Right cardiac atrium (tissue), 5 donors: ENCODE measurements at regions not wholly inside any gene's neighbourhood (a gene's known extent, or its start where the extent isn't known, plus 50 kb on each side); places are given as distances from the start of the nearest gene placed in this dataset.

Source experiments
- ATAC-seq, 2 donors: fragments of 200-7000 bp; cut with Tn5 transposase; one replicate each; pipeline versions ENCODE4 v1.8.0 to v1.9.1; 2020; ENCODE audit warnings: moderate library complexity in 2 of 2, mild to moderate bottlenecking in 1 of 2
- DNase-seq, 3 donors: peaks; one replicate each; pipeline ENCODE4 v3.0.0-alpha.2; 2020
- H3K27ac ChIP-seq: one replicate; pipeline ENCODE4 v1.5.1; 2013; ENCODE audit warnings: mild to moderate bottlenecking, low read length, control low read depth, moderate library complexity
- H3K27me3 ChIP-seq: one replicate; pipeline ENCODE4 v1.6.1; 2013; ENCODE audit not compliant: control insufficient read depth, insufficient read depth
- H3K4me1 ChIP-seq: one replicate; pipeline ENCODE4 v1.6.1; 2013; ENCODE audit warnings: low read length; ENCODE audit not compliant: control insufficient read depth, insufficient read depth
- H3K4me3 ChIP-seq: one replicate; pipeline ENCODE4 v1.5.1; 2013; ENCODE audit warnings: low read length, control low read depth
- H3K9me3 ChIP-seq: one replicate; pipeline ENCODE4 v1.6.1; 2013; ENCODE audit warnings: low read length; ENCODE audit not compliant: control insufficient read depth
- WGBS: extraction: QIAGEN DNeasy Blood & Tissue Kit; methylation state at CpG from one replicate; pipeline ENCODE4 v1.1.7; 2013; 5-methylcytosine and 5-hydroxymethylcytosine counted together
- intact Hi-C, 4 donors: fragments of 100-400 bp; cut with DNase I; formaldehyde crosslinking; loops; one replicate each; pipeline versions ENCODE4 v1.11.0 to v1.14.0; 2022 to 2023
- donor health status: healthy with polysubstance abuse.
- donor health status: DM: no; HTN: yes; CAD: no.
- donor health status: DM: no; HTN: no; CAD: no.
- donor health status: DM: no; HTN: yes; CAD: no; lungs with severe emphysema.
- donor health status: DM: yes; HTN: yes; CAD: no.

DNA sequence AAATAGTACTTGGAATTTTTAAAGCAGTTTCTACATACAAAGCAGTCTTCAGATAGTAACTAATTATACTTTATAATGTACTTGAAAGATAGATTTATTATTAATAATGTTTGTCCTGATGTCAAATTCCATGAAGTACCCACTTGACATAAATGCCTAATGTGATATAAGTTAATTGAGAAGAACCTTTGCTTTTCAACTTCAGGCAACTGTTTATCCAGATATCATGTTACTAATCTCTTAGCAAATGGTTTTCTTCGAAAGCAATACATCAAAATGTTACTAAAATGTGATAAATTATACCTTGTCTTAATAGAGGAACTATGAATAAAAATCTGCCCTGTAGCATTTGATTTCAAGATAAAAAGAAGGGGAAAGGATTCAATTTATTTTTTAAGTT lies 146.8 kb upstream of the FBXL17 start:
- Histone ChIP-seq H3K9me3 (no peaks in the 10 kb centered on the region), H3K27me3 (no peaks in the 10 kb centered on the region), H3K4me1 (peaks cover 3% of the 10 kb centered on the region), H3K4me3 (no peak overlapping the region), H3K27ac (no peak overlapping the region)
- intact Hi-C loops, result no loop called here
- DNase-seq, result no peak
- WGBS, result 78% methylated on average over 1 of the region's 1 CpG
- no peak for ATAC-seq

DNA sequence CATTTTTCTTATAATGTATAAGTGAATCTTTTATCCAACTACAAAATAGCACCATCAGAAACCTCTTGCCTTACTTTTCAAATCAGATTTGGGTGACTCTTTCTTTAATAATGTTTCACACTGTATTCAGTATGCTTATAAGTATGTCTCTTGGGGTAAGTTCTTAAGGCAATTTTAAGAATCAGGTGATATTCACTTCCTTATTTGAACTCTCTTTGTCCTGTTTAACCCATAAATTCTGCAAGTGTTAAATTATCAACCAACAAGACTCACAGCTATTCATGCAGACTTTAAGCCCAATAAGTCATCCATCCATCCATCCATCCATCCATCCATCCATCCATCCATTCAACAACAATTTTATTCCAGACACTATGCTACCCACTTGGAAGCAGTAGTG lies 142.7 kb upstream of the FBXL17 start:
- Histone ChIP-seq H3K4me3 (no peak overlapping the region), H3K9me3 (no peaks in the 10 kb centered on the region), H3K27me3 (no peaks in the 10 kb centered on the region), H3K4me1 (peaks cover 2% of the 10 kb centered on the region), H3K27ac (no peak overlapping the region)
- intact Hi-C loops, result no loop called here
- no peak for DNase-seq
- no peak for ATAC-seq

- ATAC-seq, result no peak
- H3K27ac ChIP-seq, result no peak overlapping the region
- H3K4me1 ChIP-seq, result peaks cover 2% of the 10 kb centered on the region
- no peak for DNase-seq
- no peaks in the 10 kb centered on the region for H3K27me3 ChIP-seq
- H3K4me3 ChIP-seq, result no peak overlapping the region
- intact Hi-C loops, result no loop called here
- H3K9me3 ChIP-seq, result no peaks in the 10 kb centered on the region
These were observed 141.5 kb upstream of the FBXL17 start for GRCh38 chr5:108523360-108523759.

DNA sequence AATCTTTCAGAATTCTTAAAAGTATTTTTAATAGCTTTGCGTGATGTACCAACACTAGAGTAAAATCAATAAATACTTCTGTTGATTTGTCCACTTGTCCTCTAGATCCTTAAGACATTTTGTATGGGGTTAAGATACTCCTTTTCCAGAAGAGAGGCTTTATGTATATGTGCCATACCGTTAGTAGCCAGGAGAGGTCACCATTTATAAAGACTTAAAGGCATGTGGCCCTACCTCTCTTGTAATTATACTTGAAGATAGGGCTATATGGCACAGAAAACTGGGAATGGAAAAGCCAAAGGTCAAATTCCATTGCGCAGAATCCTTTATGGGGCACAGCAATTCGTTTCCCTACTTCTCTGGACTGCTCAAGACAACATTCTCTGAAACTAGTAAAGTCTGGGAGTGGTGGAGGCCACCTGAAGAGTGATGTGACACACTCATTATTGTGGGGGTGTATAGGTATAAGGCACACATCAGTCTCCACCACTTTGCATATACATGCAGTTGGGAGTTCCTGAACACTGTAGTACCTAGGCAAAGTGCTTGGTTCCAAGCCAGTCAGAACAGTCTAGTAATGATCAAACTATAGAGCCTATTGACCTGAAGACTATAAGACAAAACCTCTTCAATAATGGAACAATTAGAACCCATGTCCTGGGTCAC lies 140.1 kb upstream of the FBXL17 start:
- ATAC-seq (peak; percentile 62 to 73), DNase-seq (no peak)
- no peaks in the 10 kb centered on the region for H3K27me3 ChIP-seq
- intact Hi-C loops, result no loop called here
- no peaks in the 10 kb centered on the region for H3K9me3 ChIP-seq
- no peak overlapping the region for H3K4me3 ChIP-seq
- peaks cover 2% of the 10 kb centered on the region for H3K4me1 ChIP-seq
- WGBS, result 36% methylated on average over 4 of the region's 4 CpGs
- no peak overlapping the region for H3K27ac ChIP-seq

DNA sequence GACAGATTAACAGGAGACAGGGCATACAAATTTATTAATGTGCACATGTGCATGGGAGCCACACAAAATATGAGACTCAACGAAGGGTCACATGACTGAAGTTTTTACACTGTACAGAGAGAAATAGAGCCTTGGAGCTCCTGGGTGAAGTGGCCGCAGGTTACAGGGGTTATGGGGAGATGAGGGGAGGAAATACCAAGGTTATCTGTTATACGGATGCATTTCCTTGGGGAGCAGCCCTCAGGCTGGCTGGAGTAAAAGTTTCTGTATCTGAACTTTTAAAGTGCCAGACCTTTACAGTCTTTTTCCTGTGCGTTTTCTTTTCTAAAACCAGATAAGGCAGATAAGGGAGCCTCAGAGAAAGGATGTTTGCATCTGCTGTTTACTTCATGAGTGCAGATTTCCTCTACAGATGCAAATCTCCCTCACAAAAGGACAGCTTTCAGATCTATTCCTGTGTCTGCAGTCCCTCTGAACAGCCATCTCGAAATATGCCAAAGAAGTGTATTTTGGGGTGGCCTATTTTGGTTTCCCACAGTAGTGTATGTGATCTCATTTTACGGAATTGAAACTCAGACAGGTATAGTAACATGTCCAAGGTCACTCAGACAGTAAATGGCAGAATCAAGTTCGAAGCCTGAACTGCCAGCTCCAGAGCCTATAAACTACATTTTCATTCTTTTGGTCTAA lies 139.3 kb upstream of the FBXL17 start:
- 28% methylated on average over 7 of the region's 7 CpGs for WGBS

DNA sequence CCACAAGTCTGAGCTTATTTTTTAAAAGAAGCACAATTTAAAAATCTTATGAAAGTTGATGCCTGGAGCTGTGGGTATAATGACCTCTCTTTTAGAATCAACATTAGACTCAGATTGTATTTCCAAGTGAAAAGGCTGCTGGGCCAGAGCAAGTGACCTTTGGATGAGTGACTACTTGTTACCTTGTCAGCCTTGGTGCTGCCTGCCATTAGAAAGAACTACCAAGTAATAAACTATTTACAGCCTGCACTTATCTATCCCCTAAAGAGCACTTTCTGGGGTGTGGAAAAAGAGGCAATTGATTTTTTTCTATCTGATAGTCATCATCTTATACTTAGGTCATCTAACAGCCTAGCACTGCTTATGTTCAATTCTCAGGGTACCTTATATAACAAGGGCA lies 134.9 kb upstream of the FBXL17 start:
- no peak for DNase-seq
- Histone ChIP-seq H3K9me3 (no peaks in the 10 kb centered on the region), H3K27me3 (no peaks in the 10 kb centered on the region), H3K4me1 (no peaks in the 10 kb centered on the region), H3K27ac (no peak overlapping the region), H3K4me3 (no peak overlapping the region)
- intact Hi-C loops, result no loop called here
- no peak for ATAC-seq

More for the DNA sequence above, 139.3 kb upstream of the FBXL17 start:
- no peak for DNase-seq
- H3K27ac ChIP-seq, result no peak overlapping the region
- no peaks in the 10 kb centered on the region for H3K27me3 ChIP-seq
- peaks cover 2% of the 10 kb centered on the region for H3K4me1 ChIP-seq
- no peak for ATAC-seq
- intact Hi-C loops, result no loop called here
- no peaks in the 10 kb centered on the region for H3K9me3 ChIP-seq
- H3K4me3 ChIP-seq, result no peak overlapping the region

DNA sequence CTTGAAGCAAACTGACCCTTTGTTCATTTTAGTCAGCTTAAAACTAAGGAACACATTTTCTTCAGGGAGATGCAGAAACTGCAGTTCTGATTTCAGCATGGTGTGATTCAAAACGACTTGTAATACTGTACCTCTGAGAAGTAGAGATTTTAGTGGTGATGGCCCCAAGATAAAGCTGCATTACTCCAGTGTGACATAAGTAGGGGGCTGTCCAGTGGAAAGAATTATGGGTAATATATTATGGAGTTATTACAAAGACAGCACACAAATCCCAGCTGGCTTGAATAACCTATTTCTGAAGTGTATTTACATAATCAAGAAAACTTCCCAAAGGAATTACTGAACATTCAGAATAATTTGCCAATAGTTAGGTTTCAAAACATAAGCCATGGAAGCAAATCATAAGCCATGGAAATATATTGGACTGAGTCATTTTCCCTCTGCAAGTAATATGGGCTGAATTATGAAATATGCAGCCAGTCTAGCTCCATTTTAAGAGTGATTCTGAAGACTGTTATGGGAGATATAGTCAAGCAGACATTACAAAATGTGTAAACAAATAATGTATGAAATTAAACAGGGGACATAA lies 133.7 kb upstream of the FBXL17 start:
- ATAC-seq (no peak), DNase-seq (no peak)
- WGBS, result 43% methylated on average over 1 of the region's 1 CpG
- no peaks in the 10 kb centered on the region for H3K27me3 ChIP-seq
- H3K4me1 ChIP-seq, result no peaks in the 10 kb centered on the region
- intact Hi-C loops, result no loop called here
- no peak overlapping the region for H3K4me3 ChIP-seq
- H3K27ac ChIP-seq, result no peak overlapping the region
- H3K9me3 ChIP-seq, result no peaks in the 10 kb centered on the region

DNA sequence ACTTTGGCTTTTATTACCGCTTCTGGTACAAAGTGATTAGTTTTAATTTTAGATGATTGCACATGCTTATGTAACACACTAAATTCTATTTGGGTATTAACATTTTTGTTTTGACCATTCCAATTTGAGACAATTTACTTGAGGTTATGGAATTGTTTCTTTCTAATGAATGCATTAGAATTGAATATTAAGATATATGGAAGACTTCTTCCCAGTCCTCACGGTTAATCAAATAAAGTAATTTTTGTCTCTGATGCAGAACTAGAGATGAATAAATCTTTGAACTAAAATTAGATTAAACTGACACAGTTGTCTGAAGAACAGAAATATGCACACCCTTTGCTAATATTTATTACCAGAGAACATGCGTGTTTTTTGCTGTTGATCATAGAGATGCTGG lies 127.1 kb upstream of the FBXL17 start:
- no peaks in the 10 kb centered on the region for H3K4me1 ChIP-seq
- 93% methylated on average over 3 of the region's 3 CpGs for WGBS
- no peaks in the 10 kb centered on the region for H3K9me3 ChIP-seq
- H3K27ac ChIP-seq, result no peak overlapping the region
- H3K27me3 ChIP-seq, result no peaks in the 10 kb centered on the region
- ATAC-seq, result no peak
- intact Hi-C loops, result no loop called here
- no peak overlapping the region for H3K4me3 ChIP-seq
- no peak for DNase-seq

- Histone ChIP-seq H3K27ac (no peak overlapping the region), H3K9me3 (no peaks in the 10 kb centered on the region), H3K27me3 (no peaks in the 10 kb centered on the region), H3K4me3 (no peak overlapping the region), H3K4me1 (no peaks in the 10 kb centered on the region)
- DNase-seq (no peak), ATAC-seq (no peak)
- intact Hi-C loops, result no loop called here
- WGBS, result 81% methylated on average over 2 of the region's 2 CpGs
These were observed 125.7 kb upstream of the FBXL17 start for GRCh38 chr5:108507631-108508030.

- Histone ChIP-seq H3K4me1 (no peaks in the 10 kb centered on the region), H3K27ac (no peak overlapping the region), H3K27me3 (no peaks in the 10 kb centered on the region), H3K9me3 (no peaks in the 10 kb centered on the region), H3K4me3 (no peak overlapping the region)
- intact Hi-C loops, result no loop called here
- no peak for DNase-seq
- ATAC-seq, result no peak
- 41% methylated on average over 2 of the region's 2 CpGs for WGBS
These were observed 123.7 kb upstream of the FBXL17 start for GRCh38 chr5:108505608-108506007.

DNA sequence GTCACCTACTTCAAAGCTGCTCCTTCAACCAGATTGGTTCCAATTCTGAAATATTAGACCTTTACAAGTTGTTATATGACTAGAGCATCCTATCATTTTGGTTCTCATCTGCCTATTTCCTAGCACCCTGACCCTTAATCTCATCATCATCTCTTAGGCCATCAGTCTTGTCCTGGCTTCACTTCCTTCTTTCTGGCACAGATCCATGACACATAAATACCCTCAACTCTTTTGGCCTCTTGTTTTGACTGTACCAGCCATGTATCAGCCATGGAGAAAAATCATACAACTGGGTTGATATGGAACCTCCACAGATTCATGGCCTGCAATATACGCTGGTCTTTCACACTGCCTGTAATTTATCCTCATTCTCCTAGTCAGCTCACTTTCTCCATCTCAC lies 123.1 kb upstream of the FBXL17 start:
- H3K9me3 ChIP-seq, result no peaks in the 10 kb centered on the region
- WGBS, result 94% methylated on average over 1 of the region's 1 CpG
- intact Hi-C loops, result no loop called here
- no peak overlapping the region for H3K4me3 ChIP-seq
- no peaks in the 10 kb centered on the region for H3K4me1 ChIP-seq
- DNase-seq, result no peak
- no peaks in the 10 kb centered on the region for H3K27me3 ChIP-seq
- no peak for ATAC-seq
- H3K27ac ChIP-seq, result no peak overlapping the region
